Right lobe of liver (tissue), 4 donors: ENCODE measurements at regions not wholly inside any gene's neighbourhood (a gene's known extent, or its start where the extent isn't known, plus 50 kb on each side); places are given as distances from the start of the nearest gene placed in this dataset.

Experiments
- CTCF ChIP-seq, 4 donors: fragments of 200-600 bp in 3 of 4; fragments of 450-650 bp in 1 of 4; IDR thresholded peaks; one replicate each; pipeline versions ENCODE4 v1.5.1 to v1.8.0; 2016 to 2022; ENCODE audit warnings: antibody characterized with exemption in 4 of 4, mild to moderate bottlenecking in 2 of 4
- POLR2A ChIP-seq: fragments of 450-650 bp; IDR thresholded peaks from one replicate; pipeline ENCODE4 v1.6.1; 2017; ENCODE audit warnings: antibody characterized with exemption, mild to moderate bottlenecking
- donor health status: DM: no; HTN: no; CAD: no.
- donor health status: DM: no; HTN: no; CAD: no.
- donor health status: DM: no; HTN: yes; CAD: no.

GRCh38 chr17:77725846-77726245, 232.7 kb upstream of the TNRC6C start:
- TF ChIP-seq CTCF (IDR thresholded peaks at IDR 0.05), result no peak
- no peak for TF ChIP-seq POLR2A
